IPS-20b (cell line): ENCODE measurements at regions not wholly inside any gene's neighbourhood (a gene's known extent, or its start where the extent isn't known, plus 50 kb on each side); places are given as distances from the start of the nearest gene placed in this dataset.

Experiments used
- H3K27ac ChIP-seq: one replicate; pipeline ENCODE4 v1.5.1; 2013; ENCODE audit warnings: low read length
- H3K27me3 ChIP-seq: 2 replicates; pipeline ENCODE4 v1.6.1; 2013; ENCODE audit warnings: mild to moderate bottlenecking, low read length, inconsistent platforms; ENCODE audit not compliant: insufficient read depth
- H3K36me3 ChIP-seq: 2 replicates; pipeline ENCODE4 v1.6.1; 2013; ENCODE audit warnings: low read depth, mild to moderate bottlenecking, inconsistent platforms, low read length, moderate library complexity; ENCODE audit not compliant: insufficient read depth
- H3K4me1 ChIP-seq: 2 replicates; pipeline ENCODE4 v1.6.1; 2013; ENCODE audit warnings: mild to moderate bottlenecking, control low read depth, inconsistent platforms, low read length, moderate library complexity; ENCODE audit not compliant: insufficient read depth
- H3K4me3 ChIP-seq: 2 replicates; pipeline ENCODE4 v1.5.1; 2013; ENCODE audit warnings: mild to moderate bottlenecking, low read length, inconsistent platforms
- H3K9ac ChIP-seq: 2 replicates; pipeline ENCODE4 v1.6.1; 2013; ENCODE audit warnings: low read depth, mild to moderate bottlenecking, inconsistent platforms, low read length, moderate library complexity
- H3K9me3 ChIP-seq: 2 replicates; pipeline ENCODE4 v1.6.1; 2013; ENCODE audit warnings: mild to moderate bottlenecking, low read depth, low read length, inconsistent platforms; ENCODE audit not compliant: insufficient read depth

- H3K4me1 ChIP-seq = no peaks in the 10 kb centered on the region
- no peak overlapping the region for H3K4me3 ChIP-seq
- H3K36me3 ChIP-seq = no peaks in the 10 kb centered on the region
- no peak overlapping the region for H3K9ac ChIP-seq
- H3K27ac ChIP-seq = no peak overlapping the region
- no peaks in the 10 kb centered on the region for H3K9me3 ChIP-seq
- no peaks in the 10 kb centered on the region for H3K27me3 ChIP-seq
These were observed 234.2 kb upstream of the IRX2 start for GRCh38 chr5:2985718-2986117.

GRCh38 chr5:2983583-2984300, 232.3 kb upstream of the IRX2 start:
- H3K27ac ChIP-seq = no peak overlapping the region
- H3K36me3 ChIP-seq = no peaks in the 10 kb centered on the region
- no peak overlapping the region for H3K9ac ChIP-seq
- H3K9me3 ChIP-seq = no peaks in the 10 kb centered on the region
- no peak overlapping the region for H3K4me3 ChIP-seq
- H3K27me3 ChIP-seq = no peaks in the 10 kb centered on the region
- H3K4me1 ChIP-seq = no peaks in the 10 kb centered on the region

GRCh38 chr5:2981652-2982051, 230.2 kb upstream of the IRX2 start:
- Histone ChIP-seq H3K36me3 (no peaks in the 10 kb centered on the region), H3K27ac (no peak overlapping the region), H3K9ac (no peak overlapping the region), H3K9me3 (no peaks in the 10 kb centered on the region), H3K4me3 (no peak overlapping the region), H3K4me1 (no peaks in the 10 kb centered on the region), H3K27me3 (no peaks in the 10 kb centered on the region)

GRCh38 chr5:2981035-2981434, 229.6 kb upstream of the IRX2 start:
- no peaks in the 10 kb centered on the region for H3K27me3 ChIP-seq

GRCh38 chr5:2960294-2960693, 208.8 kb upstream of the IRX2 start:
- H3K4me3 ChIP-seq = no peak overlapping the region
- no peaks in the 10 kb centered on the region for H3K4me1 ChIP-seq
- H3K27me3 ChIP-seq = no peaks in the 10 kb centered on the region
- H3K9me3 ChIP-seq = peaks cover 10% of the 10 kb centered on the region; the same call in 1 of the 2 replicates
- no peak overlapping the region for H3K9ac ChIP-seq
- H3K27ac ChIP-seq = no peak overlapping the region
- H3K36me3 ChIP-seq = no peaks in the 10 kb centered on the region

More at GRCh38 chr5:2981035-2981434, 229.6 kb upstream of the IRX2 start:
- no peak overlapping the region for H3K9ac ChIP-seq
- H3K27ac ChIP-seq = no peak overlapping the region
- no peaks in the 10 kb centered on the region for H3K36me3 ChIP-seq
- no peak overlapping the region for H3K4me3 ChIP-seq
- no peaks in the 10 kb centered on the region for H3K4me1 ChIP-seq
- no peaks in the 10 kb centered on the region for H3K9me3 ChIP-seq

GRCh38 chr5:2958976-2959375, 207.5 kb upstream of the IRX2 start:
- Histone ChIP-seq H3K4me1 (no peaks in the 10 kb centered on the region), H3K9ac (no peak overlapping the region), H3K27ac (no peak overlapping the region), H3K36me3 (no peaks in the 10 kb centered on the region), H3K9me3 (peaks cover 10% of the 10 kb centered on the region; the same call in 1 of the 2 replicates), H3K27me3 (no peaks in the 10 kb centered on the region), H3K4me3 (no peak overlapping the region)

- no peak overlapping the region for H3K27ac ChIP-seq
- no peak overlapping the region for H3K9ac ChIP-seq
- H3K27me3 ChIP-seq = no peaks in the 10 kb centered on the region
- no peaks in the 10 kb centered on the region for H3K36me3 ChIP-seq
- H3K4me1 ChIP-seq = no peaks in the 10 kb centered on the region
- H3K9me3 ChIP-seq = no peaks in the 10 kb centered on the region
- no peak overlapping the region for H3K4me3 ChIP-seq
These were observed 197.4 kb upstream of the IRX2 start for GRCh38 chr5:2948875-2949274.

GRCh38 chr5:2946315-2946714, 194.8 kb upstream of the IRX2 start:
- Histone ChIP-seq H3K4me3 (no peak overlapping the region), H3K9ac (no peak overlapping the region), H3K36me3 (no peaks in the 10 kb centered on the region), H3K9me3 (peaks cover 3% of the 10 kb centered on the region; the same call in 1 of the 2 replicates), H3K27ac (no peak overlapping the region), H3K27me3 (no peaks in the 10 kb centered on the region), H3K4me1 (no peaks in the 10 kb centered on the region)

- H3K36me3 ChIP-seq = no peaks in the 10 kb centered on the region
- no peak overlapping the region for H3K9ac ChIP-seq
- no peak overlapping the region for H3K4me3 ChIP-seq
- no peaks in the 10 kb centered on the region for H3K4me1 ChIP-seq
- H3K9me3 ChIP-seq = peaks cover 6% of the 10 kb centered on the region
- H3K27ac ChIP-seq = no peak overlapping the region
- no peaks in the 10 kb centered on the region for H3K27me3 ChIP-seq
These were observed 184.9 kb upstream of the IRX2 start for GRCh38 chr5:2936413-2936812.

GRCh38 chr5:2929779-2930178, 178.3 kb upstream of the IRX2 start:
- Histone ChIP-seq H3K9me3 (no peaks in the 10 kb centered on the region), H3K4me3 (no peak overlapping the region), H3K4me1 (peaks cover 6% of the 10 kb centered on the region; the same call in 1 of the 2 replicates), H3K9ac (no peak overlapping the region), H3K27me3 (no peaks in the 10 kb centered on the region), H3K36me3 (no peaks in the 10 kb centered on the region), H3K27ac (no peak overlapping the region)

GRCh38 chr5:2921651-2922050, 170.2 kb upstream of the IRX2 start:
- Histone ChIP-seq H3K27ac (no peak overlapping the region), H3K9me3 (peaks cover 25% of the 10 kb centered on the region), H3K4me1 (no peaks in the 10 kb centered on the region; the same call in 1 of the 2 replicates), H3K27me3 (no peaks in the 10 kb centered on the region), H3K4me3 (no peak overlapping the region), H3K9ac (no peak overlapping the region), H3K36me3 (no peaks in the 10 kb centered on the region)

- Histone ChIP-seq H3K9ac (no peak overlapping the region), H3K9me3 (peaks cover 25% of the 10 kb centered on the region), H3K36me3 (no peaks in the 10 kb centered on the region), H3K27ac (no peak overlapping the region), H3K4me1 (no peaks in the 10 kb centered on the region; the same call in 1 of the 2 replicates), H3K27me3 (no peaks in the 10 kb centered on the region), H3K4me3 (no peak overlapping the region)
These were observed 169.7 kb upstream of the IRX2 start for GRCh38 chr5:2921176-2921575.
